ENCODE measurements at regions not wholly inside any gene's neighbourhood (a gene's known extent, or its start where the extent isn't known, plus 50 kb on each side); places are given as distances from the start of the nearest gene placed in this dataset.
A peak's percentile ranks its signal among the peaks of the same experiment; 100 is the strongest.

GRCh38 chr2:101613056-101613704, 84.3 kb upstream of the MAP4K4 start:
- FAIRE-seq: no peak
- no peak for DNase-seq (ENCODE audit: low read depth in 1 of 2, low spot score in 2 of 2)
- TF ChIP-seq CHD1 (IDR thresholded peaks at IDR 0.05; ENCODE audit: low read depth, low read length) (no peak), TEAD4 (IDR thresholded peaks at IDR 0.05; ENCODE audit: low read depth, low read length) (no peak), CBX8 (IDR thresholded peaks at IDR 0.05; ENCODE audit: borderline replicate concordance, low read depth, low read length) (no peak), E2F6 (IDR thresholded peaks at IDR 0.05) (no peak), NANOG (IDR thresholded peaks at IDR 0.05; ENCODE audit: insufficient read depth, low read depth, low read length, poor library complexity, severe bottlenecking) (no peak), GABPA (IDR thresholded peaks at IDR 0.05; ENCODE audit: borderline replicate concordance, insufficient read depth, low read length) (no peak), TCF12 (IDR thresholded peaks at IDR 0.05; ENCODE audit: low read depth, low read length) (no peak), PHF8 (conservative IDR thresholded peaks at IDR 0.05; ENCODE audit: low read depth, low read length) (no peak), GTF2F1 (IDR thresholded peaks at IDR 0.05; ENCODE audit: borderline replicate concordance, low read depth, low read length) (no peak), MAX (IDR thresholded peaks at IDR 0.05) (no peak)

More at GRCh38 chr2:101613056-101613704, 84.3 kb upstream of the MAP4K4 start:
- no peak overlapping the region for H4K91ac ChIP-seq (replicated peaks; ENCODE audit: insufficient read length, low read length)
- no peak overlapping the region for H3K56ac ChIP-seq (replicated peaks; ENCODE audit: insufficient read length, low read depth, low read length)
- H3K18ac ChIP-seq (ENCODE audit: extremely low read depth, low read length): peak overlapping the region; percentile 28; the same call in 1 of the 2 replicates
- no peak overlapping the region for H2BK5ac ChIP-seq (ENCODE audit: low read depth, low read length)
- no peak overlapping the region for H4K5ac ChIP-seq (ENCODE audit: insufficient read length, low read depth, low read length)
- no peak overlapping the region for H3K9ac ChIP-seq (replicated peaks in 1 of 4; ENCODE audit: extremely low read depth in 1 of 4, low read depth in 3 of 4, low read length in 3 of 4)
- no peak overlapping the region for H2BK120ac ChIP-seq (replicated peaks; ENCODE audit: low read depth, low read length)
- no peaks in the 10 kb centered on the region for H3K79me2 ChIP-seq (ENCODE audit: control insufficient read depth in 1 of 2, insufficient read depth in 2 of 2, low read length in 2 of 2)
- H3K4me1 ChIP-seq (replicated peaks in 1 of 4; ENCODE audit: control insufficient read depth in 3 of 4, insufficient read depth in 4 of 4, low read length in 3 of 4): peaks cover 0 to 4% (median 0%) of the 10 kb centered on the region in 4 experiments; a peak in 3 of 7 replicates
- no peak overlapping the region; the same call in 1 of the 2 replicates for H2BK12ac ChIP-seq (ENCODE audit: low read depth, low read length)
- no peak overlapping the region; the same call in 1 of the 2 replicates for H4K8ac ChIP-seq (ENCODE audit: extremely low read depth, insufficient read depth, low read length)
- no peak overlapping the region for H3K23ac ChIP-seq (ENCODE audit: insufficient read length)
- CTCF ChIA-PET (ENCODE audit: partially characterized antibody): no interaction called here
- H3K14ac ChIP-seq (ENCODE audit: insufficient read length): no peak overlapping the region
- H3K9me3 ChIP-seq (ENCODE audit: insufficient read depth in 2 of 2, low read depth in 1 of 2, low read length in 1 of 2): no peaks in the 10 kb centered on the region
- H3K4me3 ChIP-seq (ENCODE audit: extremely low read depth in 1 of 4, insufficient read depth in 2 of 4, low read depth in 3 of 4, low read length in 4 of 4): no peak overlapping the region
- H3K23me2 ChIP-seq (ENCODE audit: low read depth, low read length): no peaks in the 10 kb centered on the region
- H2BK15ac ChIP-seq (ENCODE audit: low read length): peak overlapping the region; percentile 14; the same call in 1 of the 2 replicates
- H3K27me3 ChIP-seq (replicated peaks in 1 of 4; ENCODE audit: control insufficient read depth in 3 of 4, extremely low read depth in 1 of 4, insufficient read depth in 3 of 4, low read length in 3 of 4): no peaks in the 10 kb centered on the region
- H2BK20ac ChIP-seq (ENCODE audit: low read length): 0 out of 2 replicates have a peak overlapping the region, but pooled peaks have one; percentile 8
- no peak overlapping the region for H3K4ac ChIP-seq (replicated peaks; ENCODE audit: insufficient read length, low read depth, low read length)
- POLR2A ChIA-PET (ENCODE audit: partially characterized antibody): no interaction called here
- H3K79me1 ChIP-seq (ENCODE audit: low read depth, low read length): no peaks in the 10 kb centered on the region
- no peaks in the 10 kb centered on the region for H3K36me3 ChIP-seq (ENCODE audit: control insufficient read depth in 2 of 4, insufficient read depth in 4 of 4, low read length in 3 of 4)
- WGBS, 2 experiments (ENCODE audit: extremely low coverage in 1 of 2, insufficient coverage in 1 of 2, insufficient read length in 1 of 2, insufficient replicate concordance in 2 of 2, low coverage in 1 of 2, low lambda C conversion rate in 2 of 2, missing lambda C conversion rate in 1 of 2): 73% methylated on average over 15 of the region's 15 CpGs; no CpG with 5 or more reads in 1 of the 2 experiments
- no peak overlapping the region for H3K4me2 ChIP-seq (ENCODE audit: insufficient read depth in 1 of 2, low read depth in 2 of 2, low read length in 2 of 2)
- no peak overlapping the region for H2AK5ac ChIP-seq (ENCODE audit: low read depth, low read length)
- H3K27ac ChIP-seq (ENCODE audit: low read depth, low read length): no peak overlapping the region; the same call in 1 of the 2 replicates
- no peaks in the 10 kb centered on the region for H4K20me1 ChIP-seq (replicated peaks in 1 of 2; ENCODE audit: control insufficient read depth in 1 of 2, insufficient read depth in 2 of 2, low read length in 2 of 2)
- peak overlapping the region; percentile 58; the same call in 1 of the 2 replicates for H2AFZ ChIP-seq (ENCODE audit: low read length)

Data from H1 (cell line).